ENCODE measurements at regions not wholly inside any gene's neighbourhood (a gene's known extent, or its start where the extent isn't known, plus 50 kb on each side); places are given as distances from the start of the nearest gene placed in this dataset.

- Histone ChIP-seq H3K27ac (no peak overlapping the region), H3K27me3 (no peaks in the 10 kb centered on the region), H3K4me1 (peaks cover 12% of the 10 kb centered on the region), H3K36me3 (replicated peaks in 1 of 2; ENCODE audit: insufficient read depth in 1 of 2, low read depth in 2 of 2) (no peaks in the 10 kb centered on the region), H3K4me3 (no peak overlapping the region), H3K9me3 (no peaks in the 10 kb centered on the region)
- 84 to 93% methylated on average over 3 to 5 of the region's 5 CpGs for WGBS, 2 donors
- TF ChIP-seq POLR2A (IDR thresholded peaks at IDR 0.05), result no peak
- TF ChIP-seq CTCF (IDR thresholded peaks at IDR 0.05), result no peak
- intact Hi-C loops (cut with DNase I), result no loop called here
- ATAC-seq, result no peak
- DNase-seq, result no peak
Observed at GRCh38 chrX:39851745-39852455, 245.9 kb downstream of the BCOR start.

DNA sequence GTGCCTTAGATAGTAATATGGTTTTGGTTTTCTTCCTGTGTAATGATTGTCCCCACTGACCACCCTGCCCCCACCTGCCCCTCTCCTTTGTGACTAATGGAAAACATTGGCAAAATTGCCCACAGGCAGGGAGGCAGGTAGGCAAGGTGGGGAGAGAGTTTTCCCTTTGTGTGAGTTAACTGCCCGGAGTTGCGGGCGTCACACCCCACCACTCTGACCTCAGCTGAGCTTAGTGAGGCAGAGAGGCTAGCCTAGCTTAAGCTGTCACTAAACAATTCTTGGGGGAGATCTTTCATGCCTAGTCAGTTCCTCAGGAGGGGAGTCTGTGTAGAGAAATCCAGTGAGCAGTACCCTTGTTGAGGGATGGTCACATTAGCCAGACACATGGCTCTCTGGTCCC, 245.3 kb downstream of the BCOR start:
- Histone ChIP-seq H3K36me3 (replicated peaks in 1 of 2; ENCODE audit: insufficient read depth in 1 of 2, low read depth in 2 of 2) (no peaks in the 10 kb centered on the region), H3K27me3 (no peaks in the 10 kb centered on the region), H3K9me3 (no peaks in the 10 kb centered on the region), H3K27ac (no peak overlapping the region), H3K4me1 (peaks cover 12% of the 10 kb centered on the region), H3K4me3 (no peak overlapping the region)
- intact Hi-C loops (cut with DNase I), result no loop called here
- 90 to 94% methylated on average over 2 to 3 of the region's 3 CpGs for WGBS, 2 donors
- TF ChIP-seq POLR2A (IDR thresholded peaks at IDR 0.05) (no peak), CTCF (IDR thresholded peaks at IDR 0.05) (no peak)
- ATAC-seq, result no peak
- DNase-seq, result no peak

DNA sequence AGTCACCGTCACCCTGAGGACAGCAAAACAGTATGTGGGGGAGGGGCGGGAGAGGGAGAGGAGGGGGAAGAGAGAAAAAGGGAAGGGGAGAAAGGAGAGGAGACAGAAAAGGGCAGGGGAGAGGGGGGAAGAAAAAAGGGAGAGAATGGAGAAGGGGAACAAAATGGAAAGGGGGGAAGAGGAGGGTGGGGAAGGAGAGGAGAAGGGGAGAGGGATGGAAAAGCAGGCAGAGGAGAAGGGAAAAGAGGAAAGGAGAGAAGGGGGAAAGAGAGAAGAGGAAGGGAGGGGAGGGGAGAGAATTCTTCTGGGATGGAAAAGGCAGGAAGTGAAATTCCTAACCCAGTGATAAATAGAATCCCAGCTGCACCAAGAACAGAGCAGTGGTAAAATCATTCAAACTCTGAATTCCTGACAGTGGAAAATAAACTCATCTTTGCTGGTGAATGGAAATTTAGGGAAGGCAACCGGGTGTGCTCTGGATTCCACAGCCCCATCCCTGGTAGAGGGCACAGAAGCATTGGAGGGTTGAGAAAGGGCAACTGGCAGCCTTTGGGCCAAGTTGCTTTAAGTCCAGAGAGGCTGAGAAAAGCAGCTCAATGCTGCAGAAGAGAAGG, 244.2 kb downstream of the BCOR start:
- Histone ChIP-seq H3K9me3 (no peaks in the 10 kb centered on the region), H3K4me3 (no peak overlapping the region), H3K27ac (no peak overlapping the region), H3K36me3 (replicated peaks in 1 of 2; ENCODE audit: insufficient read depth in 1 of 2, low read depth in 2 of 2) (no peaks in the 10 kb centered on the region), H3K27me3 (no peaks in the 10 kb centered on the region), H3K4me1 (peaks cover 12% of the 10 kb centered on the region)
- 54 to 67% methylated on average over 2 of the region's 3 CpGs for WGBS, 2 donors
- intact Hi-C loops (cut with DNase I), result no loop called here
- TF ChIP-seq CTCF (IDR thresholded peaks at IDR 0.05) (no peak), POLR2A (IDR thresholded peaks at IDR 0.05) (no peak)
- ATAC-seq (no peak), DNase-seq (no peak)

GRCh38 chrX:39854772-39855747, 242.7 kb downstream of the BCOR start:
- WGBS, 2 donors, result 70 to 73% methylated on average over 9 to 17 of the region's 17 CpGs
- Histone ChIP-seq H3K27ac (peak overlapping the region in 1 of 4 donors; percentile 6), H3K36me3 (replicated peaks in 1 of 2; ENCODE audit: insufficient read depth in 1 of 2, low read depth in 2 of 2) (no peaks in the 10 kb centered on the region), H3K4me1 (peaks cover 5% of the 10 kb centered on the region), H3K4me3 (no peak overlapping the region), H3K9me3 (no peaks in the 10 kb centered on the region), H3K27me3 (no peaks in the 10 kb centered on the region)
- no peak for DNase-seq
- intact Hi-C loops (cut with DNase I), result no loop called here
- TF ChIP-seq POLR2A (IDR thresholded peaks at IDR 0.05) (no peak), CTCF (IDR thresholded peaks at IDR 0.05) (no peak)
- ATAC-seq, result no peak

All from body of pancreas (tissue), 4 donors.